ENCODE measurements at regions not wholly inside any gene's neighbourhood (a gene's known extent, or its start where the extent isn't known, plus 50 kb on each side); places are given as distances from the start of the nearest gene placed in this dataset.

DNA sequence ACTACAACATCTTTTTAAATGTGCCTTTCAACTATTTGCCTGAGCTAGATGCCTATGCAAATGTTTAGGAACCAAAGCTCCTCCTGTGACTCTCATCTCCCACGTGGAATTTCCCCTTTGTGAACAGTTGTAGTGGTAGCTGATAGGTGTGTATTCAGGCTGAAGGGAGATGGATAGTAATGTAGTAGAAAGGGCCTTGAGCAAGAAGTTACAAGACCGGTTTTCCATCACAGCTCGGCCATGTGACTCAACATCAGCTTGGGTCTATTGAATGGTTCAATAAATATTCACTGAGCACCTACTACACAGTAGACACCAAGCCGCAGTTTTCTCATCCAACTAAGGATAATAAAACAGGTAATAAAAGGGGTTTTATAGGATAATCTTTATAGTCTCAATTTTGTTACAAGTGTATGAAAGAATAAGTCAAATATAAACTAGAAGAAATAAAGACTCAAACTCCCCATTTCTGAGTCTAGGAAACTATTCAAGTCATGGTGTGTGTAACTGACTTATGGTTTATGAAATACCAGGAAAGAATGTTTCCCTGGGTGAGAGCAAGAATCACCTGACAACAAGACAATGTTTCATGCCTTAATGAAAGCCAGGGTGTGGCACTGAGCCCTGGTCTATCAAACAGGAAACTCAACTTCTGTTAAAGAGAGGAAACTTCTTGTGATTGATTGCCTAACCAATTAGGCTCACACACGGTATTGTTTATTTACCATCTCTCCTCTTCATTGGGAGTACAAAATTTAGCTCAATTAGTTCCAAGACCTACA is 187.1 kb upstream of the SPEF2 start:
- Histone ChIP-seq H3K56ac (replicated peaks; ENCODE audit: insufficient read length, low read depth, low read length) (no peak overlapping the region), H3K4ac (replicated peaks; ENCODE audit: insufficient read length, low read depth, low read length) (no peak overlapping the region), H3K4me3 (ENCODE audit: extremely low read depth in 1 of 4, insufficient read depth in 2 of 4, low read depth in 3 of 4, low read length in 4 of 4) (no peak overlapping the region), H3K79me2 (ENCODE audit: control insufficient read depth in 1 of 2, insufficient read depth in 2 of 2, low read length in 2 of 2) (no peaks in the 10 kb centered on the region), H3K23me2 (ENCODE audit: low read depth, low read length) (no peaks in the 10 kb centered on the region; the same call in 1 of the 2 replicates), H3K27me3 (replicated peaks in 1 of 4; ENCODE audit: control insufficient read depth in 3 of 4, extremely low read depth in 1 of 4, insufficient read depth in 3 of 4, low read length in 3 of 4) (no peaks in the 10 kb centered on the region), H4K20me1 (replicated peaks in 1 of 2; ENCODE audit: control insufficient read depth in 1 of 2, insufficient read depth in 2 of 2, low read length in 2 of 2) (no peaks in the 10 kb centered on the region), H2BK5ac (ENCODE audit: low read depth, low read length) (no peak overlapping the region), H3K23ac (ENCODE audit: insufficient read length) (no peak overlapping the region), H3K79me1 (ENCODE audit: low read depth, low read length) (no peaks in the 10 kb centered on the region), H2BK12ac (ENCODE audit: low read depth, low read length) (no peak overlapping the region), H3K36me3 (ENCODE audit: control insufficient read depth in 2 of 4, insufficient read depth in 4 of 4, low read length in 3 of 4) (no peaks in the 10 kb centered on the region), H3K14ac (ENCODE audit: insufficient read length) (no peak overlapping the region), H4K91ac (replicated peaks; ENCODE audit: insufficient read length, low read length) (no peak overlapping the region), H2BK15ac (ENCODE audit: low read length) (no peak overlapping the region), H3K18ac (ENCODE audit: extremely low read depth, low read length) (no peak overlapping the region), H3K4me1 (replicated peaks in 1 of 4; ENCODE audit: control insufficient read depth in 3 of 4, insufficient read depth in 4 of 4, low read length in 3 of 4) (no peaks in the 10 kb centered on the region), H2AFZ (ENCODE audit: low read length) (0 out of 2 replicates have a peak overlapping the region, but pooled peaks have one; percentile 73), H3K27ac (ENCODE audit: low read depth, low read length) (no peak overlapping the region), H4K8ac (ENCODE audit: extremely low read depth, insufficient read depth, low read length) (no peak overlapping the region), H3K4me2 (ENCODE audit: insufficient read depth in 1 of 2, low read depth in 2 of 2, low read length in 2 of 2) (no peak overlapping the region; a peak in 1 of 4 replicates), H4K5ac (ENCODE audit: insufficient read length, low read depth, low read length) (no peak overlapping the region), H3K9me3 (ENCODE audit: insufficient read depth in 2 of 2, low read depth in 1 of 2, low read length in 1 of 2) (no peaks in the 10 kb centered on the region), H2BK120ac (replicated peaks; ENCODE audit: low read depth, low read length) (no peak overlapping the region), H2BK20ac (ENCODE audit: low read length) (no peak overlapping the region), H3K9ac (replicated peaks in 1 of 4; ENCODE audit: extremely low read depth in 1 of 4, low read depth in 3 of 4, low read length in 3 of 4) (no peak overlapping the region), H2AK5ac (ENCODE audit: low read depth, low read length) (no peak overlapping the region)
- 78% methylated on average over 5 of the region's 5 CpGs; no CpG with 5 or more reads in 1 of the 2 experiments for WGBS, 2 experiments (ENCODE audit: extremely low coverage in 1 of 2, insufficient coverage in 1 of 2, insufficient read length in 1 of 2, insufficient replicate concordance in 2 of 2, low coverage in 1 of 2, low lambda C conversion rate in 2 of 2, missing lambda C conversion rate in 1 of 2)
- no peak for DNase-seq (ENCODE audit: low read depth in 1 of 2, low spot score in 2 of 2)
- CTCF ChIA-PET (ENCODE audit: partially characterized antibody), result interaction anchor here (0.6 to 3.0 kb wide), 4 partner anchors 13 to 501 kb away, joined by 3 to 6 read pairs (median 3); partner anchors contain the start of gene PRLR
- POLR2A ChIA-PET (ENCODE audit: partially characterized antibody), result no interaction called here
- no peak for FAIRE-seq
- TF ChIP-seq, protein P1, sequence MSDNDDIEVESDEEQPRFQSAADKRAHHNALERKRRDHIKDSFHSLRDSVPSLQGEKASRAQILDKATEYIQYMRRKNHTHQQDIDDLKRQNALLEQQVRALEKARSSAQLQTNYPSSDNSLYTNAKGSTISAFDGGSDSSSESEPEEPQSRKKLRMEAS (IDR thresholded peaks at IDR 0.05), result no peak
- no peak for TF ChIP-seq SP1 (IDR thresholded peaks at IDR 0.05; ENCODE audit: low read depth, low read length)
- TF ChIP-seq SUZ12 (IDR thresholded peaks at IDR 0.05; ENCODE audit: low read length), result no peak
- no peak for TF ChIP-seq RBBP5 (IDR thresholded peaks at IDR 0.05; ENCODE audit: borderline replicate concordance, low read depth, low read length)
- no peak for TF ChIP-seq BCL11A (IDR thresholded peaks at IDR 0.05; ENCODE audit: low read depth in 2 of 2, low read length in 2 of 2)
- TF ChIP-seq CBX8 (IDR thresholded peaks at IDR 0.05; ENCODE audit: borderline replicate concordance, low read depth, low read length), result no peak
- no peak for TF ChIP-seq CBX5 (IDR thresholded peaks at IDR 0.05; ENCODE audit: low read depth, low read length)
- TF ChIP-seq SAP30 (IDR thresholded peaks at IDR 0.05; ENCODE audit: insufficient read depth, insufficient replicate concordance, low read length), result no peak
- no peak for TF ChIP-seq RFX5 (IDR thresholded peaks at IDR 0.05; ENCODE audit: borderline replicate concordance, low read depth, low read length)
- no peak for TF ChIP-seq RAD21 (IDR thresholded peaks at IDR 0.05 in 1 of 2, conservative IDR thresholded peaks at IDR 0.05 in 1 of 2; ENCODE audit: low read depth in 2 of 2, low read length in 2 of 2)
- no peak for TF ChIP-seq SIX5 (IDR thresholded peaks at IDR 0.05; ENCODE audit: low read depth, low read length)
- no peak for TF ChIP-seq FOSL1 (IDR thresholded peaks at IDR 0.05; ENCODE audit: insufficient read depth, low read depth, low read length)

Data from H1 (cell line).